ENCODE measurements at regions not wholly inside any gene's neighbourhood (a gene's known extent, or its start where the extent isn't known, plus 50 kb on each side); places are given as distances from the start of the nearest gene placed in this dataset.

GRCh38 chr1:208335371-208336136, 91.4 kb upstream of the PLXNA2 start:
- no peak for TF ChIP-seq CTCF (IDR thresholded peaks at IDR 0.05; ENCODE audit: insufficient read depth, low read depth, low read length)
- no peak for TF ChIP-seq EZH2 (IDR thresholded peaks at IDR 0.05; ENCODE audit: insufficient read depth, low read length)
